ENCODE measurements at regions not wholly inside any gene's neighbourhood (a gene's known extent, or its start where the extent isn't known, plus 50 kb on each side); places are given as distances from the start of the nearest gene placed in this dataset.

DNA sequence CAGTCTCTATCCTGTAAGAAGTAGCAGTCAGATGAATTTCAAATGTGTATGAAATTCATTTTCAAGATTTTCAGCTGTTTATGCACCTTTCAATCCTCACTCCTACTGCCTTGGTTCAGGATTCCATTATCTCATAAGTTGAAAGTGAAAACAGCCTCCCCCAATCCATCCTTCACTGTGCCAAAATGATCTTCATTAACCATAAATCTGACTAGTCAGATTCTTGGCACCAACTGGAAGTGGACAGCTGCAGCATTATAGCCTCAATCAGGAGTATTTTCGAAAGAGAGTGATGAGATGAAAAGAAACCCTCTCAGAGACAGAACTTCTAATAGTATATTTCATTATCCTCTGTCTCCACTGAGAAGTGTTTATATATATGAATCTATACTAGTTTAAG, 365.3 kb upstream of the PDGFD start:
- TF ChIP-seq, protein P1, sequence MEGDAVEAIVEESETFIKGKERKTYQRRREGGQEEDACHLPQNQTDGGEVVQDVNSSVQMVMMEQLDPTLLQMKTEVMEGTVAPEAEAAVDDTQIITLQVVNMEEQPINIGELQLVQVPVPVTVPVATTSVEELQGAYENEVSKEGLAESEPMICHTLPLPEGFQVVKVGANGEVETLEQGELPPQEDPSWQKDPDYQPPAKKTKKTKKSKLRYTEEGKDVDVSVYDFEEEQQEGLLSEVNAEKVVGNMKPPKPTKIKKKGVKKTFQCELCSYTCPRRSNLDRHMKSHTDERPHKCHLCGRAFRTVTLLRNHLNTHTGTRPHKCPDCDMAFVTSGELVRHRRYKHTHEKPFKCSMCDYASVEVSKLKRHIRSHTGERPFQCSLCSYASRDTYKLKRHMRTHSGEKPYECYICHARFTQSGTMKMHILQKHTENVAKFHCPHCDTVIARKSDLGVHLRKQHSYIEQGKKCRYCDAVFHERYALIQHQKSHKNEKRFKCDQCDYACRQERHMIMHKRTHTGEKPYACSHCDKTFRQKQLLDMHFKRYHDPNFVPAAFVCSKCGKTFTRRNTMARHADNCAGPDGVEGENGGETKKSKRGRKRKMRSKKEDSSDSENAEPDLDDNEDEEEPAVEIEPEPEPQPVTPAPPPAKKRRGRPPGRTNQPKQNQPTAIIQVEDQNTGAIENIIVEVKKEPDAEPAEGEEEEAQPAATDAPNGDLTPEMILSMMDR (conservative IDR thresholded peaks at IDR 0.05; ENCODE audit: low read length) = no peak
- no peak for TF ChIP-seq EZH2phosphoT487 (IDR thresholded peaks at IDR 0.05; ENCODE audit: borderline replicate concordance, low read depth, low read length)
